ENCODE measurements at regions not wholly inside any gene's neighbourhood (a gene's known extent, or its start where the extent isn't known, plus 50 kb on each side); places are given as distances from the start of the nearest gene placed in this dataset.

DNA sequence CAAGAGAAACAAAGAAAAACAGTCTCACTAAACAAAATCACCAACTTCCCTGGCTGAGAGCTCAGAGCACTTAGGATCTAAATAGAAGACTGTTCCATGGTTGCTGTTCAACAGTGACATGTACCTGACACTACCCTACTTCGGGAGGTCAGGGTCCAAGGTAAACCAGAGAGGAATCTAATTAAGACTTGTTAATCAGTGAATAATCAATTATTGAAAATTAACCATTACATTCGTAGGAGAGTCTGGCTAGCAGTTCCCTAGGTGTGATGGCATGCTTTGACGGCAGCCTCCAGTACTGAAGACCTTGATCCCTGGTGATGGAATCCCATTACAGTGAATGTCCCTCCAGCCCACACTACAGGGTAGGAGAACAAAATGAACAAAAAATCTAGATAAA, 154.0 kb upstream of the AFDN start:
- H3K4me1 ChIP-seq (replicated peaks in 1 of 2): no peaks in the 10 kb centered on the region
- peaks cover 12% of the 10 kb centered on the region for H3K27me3 ChIP-seq
- TF ChIP-seq, protein P1, sequence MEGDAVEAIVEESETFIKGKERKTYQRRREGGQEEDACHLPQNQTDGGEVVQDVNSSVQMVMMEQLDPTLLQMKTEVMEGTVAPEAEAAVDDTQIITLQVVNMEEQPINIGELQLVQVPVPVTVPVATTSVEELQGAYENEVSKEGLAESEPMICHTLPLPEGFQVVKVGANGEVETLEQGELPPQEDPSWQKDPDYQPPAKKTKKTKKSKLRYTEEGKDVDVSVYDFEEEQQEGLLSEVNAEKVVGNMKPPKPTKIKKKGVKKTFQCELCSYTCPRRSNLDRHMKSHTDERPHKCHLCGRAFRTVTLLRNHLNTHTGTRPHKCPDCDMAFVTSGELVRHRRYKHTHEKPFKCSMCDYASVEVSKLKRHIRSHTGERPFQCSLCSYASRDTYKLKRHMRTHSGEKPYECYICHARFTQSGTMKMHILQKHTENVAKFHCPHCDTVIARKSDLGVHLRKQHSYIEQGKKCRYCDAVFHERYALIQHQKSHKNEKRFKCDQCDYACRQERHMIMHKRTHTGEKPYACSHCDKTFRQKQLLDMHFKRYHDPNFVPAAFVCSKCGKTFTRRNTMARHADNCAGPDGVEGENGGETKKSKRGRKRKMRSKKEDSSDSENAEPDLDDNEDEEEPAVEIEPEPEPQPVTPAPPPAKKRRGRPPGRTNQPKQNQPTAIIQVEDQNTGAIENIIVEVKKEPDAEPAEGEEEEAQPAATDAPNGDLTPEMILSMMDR (IDR thresholded peaks at IDR 0.05): no peak
- no peak for TF ChIP-seq POLR2A (IDR thresholded peaks at IDR 0.05)
- DNase-seq: no peak
- no peaks in the 10 kb centered on the region for H3K36me3 ChIP-seq (replicated peaks in 1 of 2)
- H3K9me3 ChIP-seq (replicated peaks in 1 of 3): no peaks in the 10 kb centered on the region
- no peak overlapping the region for H3K27ac ChIP-seq
- WGBS, 4 donors: 79 to 90% (median 82%) methylated on average over 3 of the region's 3 CpGs
- H3K4me3 ChIP-seq: no peak overlapping the region
- intact Hi-C loops (cut with DNase I): no loop called here

DNA sequence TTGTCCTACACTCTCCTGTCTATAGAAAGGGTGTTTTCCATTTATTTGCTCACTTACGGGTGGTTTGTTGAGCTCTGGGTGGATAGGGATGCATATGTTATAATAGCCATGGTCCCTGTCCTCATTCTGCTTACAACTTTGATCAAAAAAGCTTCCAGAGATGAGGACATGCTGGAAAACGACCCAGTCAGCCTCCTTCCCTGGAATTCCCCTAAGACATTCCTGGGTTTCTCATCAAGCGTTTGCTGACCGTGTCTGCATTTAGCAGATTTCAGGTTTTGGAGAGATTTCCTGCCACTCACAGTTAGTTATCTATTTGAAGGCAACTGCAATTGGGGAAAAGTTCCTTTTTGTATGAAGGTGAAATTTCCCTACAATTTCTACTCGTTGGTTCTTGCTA, 152.8 kb upstream of the AFDN start:
- Histone ChIP-seq H3K27me3 (peaks cover 15% of the 10 kb centered on the region), H3K9me3 (replicated peaks in 1 of 3) (no peaks in the 10 kb centered on the region), H3K4me1 (replicated peaks in 1 of 2) (no peaks in the 10 kb centered on the region), H3K36me3 (replicated peaks in 1 of 2) (no peaks in the 10 kb centered on the region), H3K4me3 (no peak overlapping the region), H3K27ac (no peak overlapping the region)
- WGBS, 4 donors: 66 to 75% (median 69%) methylated on average over 5 of the region's 5 CpGs
- intact Hi-C loops (cut with DNase I): no loop called here
- TF ChIP-seq, protein P1 (IDR thresholded peaks at IDR 0.05): no peak
- TF ChIP-seq POLR2A (IDR thresholded peaks at IDR 0.05): no peak
- no peak for DNase-seq

DNA sequence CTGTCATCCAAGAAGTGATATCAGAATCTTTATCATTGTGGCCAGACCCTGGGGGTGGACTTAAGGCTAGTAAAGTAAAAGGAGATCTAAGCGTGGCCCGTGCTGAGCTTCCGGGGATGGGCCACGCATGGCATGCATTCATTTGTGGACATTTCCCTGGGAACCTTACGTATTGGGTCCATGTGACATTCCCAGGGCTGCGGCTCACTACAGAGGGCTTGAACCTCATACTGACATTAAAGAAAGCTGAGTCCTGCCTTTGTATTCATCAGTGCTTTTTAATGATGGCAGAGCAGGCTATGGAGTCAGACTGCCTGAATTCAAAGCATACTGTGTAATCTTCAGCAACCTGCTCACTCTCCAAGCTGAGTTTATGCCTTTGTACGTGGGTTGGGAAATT, 152.2 kb upstream of the AFDN start:
- TF ChIP-seq, protein P1 (IDR thresholded peaks at IDR 0.05): no peak
- no peak for TF ChIP-seq POLR2A (IDR thresholded peaks at IDR 0.05)
- intact Hi-C loops (cut with DNase I): no loop called here
- Histone ChIP-seq H3K36me3 (replicated peaks in 1 of 2) (no peaks in the 10 kb centered on the region), H3K4me1 (replicated peaks in 1 of 2) (no peaks in the 10 kb centered on the region), H3K27me3 (peaks cover 17% of the 10 kb centered on the region), H3K4me3 (no peak overlapping the region), H3K27ac (no peak overlapping the region), H3K9me3 (replicated peaks in 1 of 3) (no peaks in the 10 kb centered on the region)
- no peak for DNase-seq
- 91 to 95% (median 93%) methylated on average over 7 of the region's 7 CpGs for WGBS, 4 donors

DNA sequence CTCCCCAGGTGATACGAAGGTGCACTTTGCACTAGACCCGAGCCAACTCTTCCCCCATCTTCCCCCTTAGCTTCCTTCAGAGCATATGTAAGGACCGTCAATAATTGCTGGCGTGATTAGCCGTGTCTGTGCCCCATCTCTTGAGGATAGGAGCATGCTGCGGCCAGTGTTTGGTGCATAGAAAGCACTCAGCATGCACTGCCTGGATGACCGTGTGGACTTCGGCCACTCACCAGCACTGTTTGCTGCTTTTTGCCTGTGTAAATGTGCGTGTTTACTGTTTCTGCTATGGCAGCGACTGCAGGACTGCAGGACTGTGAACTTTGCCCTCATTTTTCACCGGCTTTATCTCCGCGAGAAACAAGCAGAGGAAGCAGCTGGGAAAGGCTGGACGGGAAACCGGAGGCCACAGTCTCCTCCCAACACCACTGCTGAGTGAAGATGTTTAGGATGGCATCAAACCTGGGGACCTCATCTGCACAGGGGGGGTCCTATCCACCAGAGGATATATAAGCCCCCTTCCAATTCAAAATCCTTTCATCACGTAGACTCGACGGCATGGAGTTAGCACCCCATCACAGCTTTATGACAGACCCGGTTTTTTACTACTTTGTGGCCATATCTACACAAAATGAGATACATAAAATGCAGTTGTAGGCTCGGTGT, 150.6 kb upstream of the AFDN start:
- no peaks in the 10 kb centered on the region for H3K9me3 ChIP-seq (replicated peaks in 1 of 3)
- H3K27ac ChIP-seq: peak overlapping the region in 1 of 5 donors; percentile 36
- DNase-seq: peak in 5 of 7 donors; percentile 33 to 72 (median 45)
- intact Hi-C loops (cut with DNase I): no loop called here
- H3K4me1 ChIP-seq (replicated peaks in 1 of 2): no peaks in the 10 kb centered on the region
- no peaks in the 10 kb centered on the region for H3K36me3 ChIP-seq (replicated peaks in 1 of 2)
- WGBS, 4 donors: 58 to 64% (median 61%) methylated on average over 20 of the region's 20 CpGs
- TF ChIP-seq POLR2A (IDR thresholded peaks at IDR 0.05): no peak
- TF ChIP-seq, protein P1 (IDR thresholded peaks at IDR 0.05): no peak
- no peak overlapping the region for H3K4me3 ChIP-seq
- peaks cover 17% of the 10 kb centered on the region for H3K27me3 ChIP-seq

Measured in adrenal gland (tissue), 9 donors.